ENCODE measurements at regions not wholly inside any gene's neighbourhood (a gene's known extent, or its start where the extent isn't known, plus 50 kb on each side); places are given as distances from the start of the nearest gene placed in this dataset.

GRCh38 chr5:104539618-104540350 is 977.2 kb upstream of the NUDT12 start:
- DNase-seq (ENCODE audit: low spot score), result no peak
- no peak for TF ChIP-seq CTCF (IDR thresholded peaks at IDR 0.05; ENCODE audit: extremely low read depth, missing control alignments)

- DNase-seq (ENCODE audit: low spot score), result no peak
- TF ChIP-seq CTCF (IDR thresholded peaks at IDR 0.05; ENCODE audit: extremely low read depth, missing control alignments), result no peak
These were observed 976.1 kb upstream of the NUDT12 start for GRCh38 chr5:104538734-104539133.

- TF ChIP-seq CTCF (IDR thresholded peaks at IDR 0.05; ENCODE audit: extremely low read depth, missing control alignments), result no peak
- no peak for DNase-seq (ENCODE audit: low spot score)
These were observed 970.9 kb upstream of the NUDT12 start for GRCh38 chr5:104533498-104533897.

GRCh38 chr5:104526866-104527265 is 964.3 kb upstream of the NUDT12 start:
- no peak for DNase-seq (ENCODE audit: low spot score)
- TF ChIP-seq CTCF (IDR thresholded peaks at IDR 0.05; ENCODE audit: extremely low read depth, missing control alignments), result no peak

GRCh38 chr5:104513640-104514072 is 951.1 kb upstream of the NUDT12 start:
- TF ChIP-seq CTCF (IDR thresholded peaks at IDR 0.05; ENCODE audit: extremely low read depth, missing control alignments), result no peak
- DNase-seq (ENCODE audit: low spot score), result no peak

- no peak for TF ChIP-seq CTCF (IDR thresholded peaks at IDR 0.05; ENCODE audit: extremely low read depth, missing control alignments)
- no peak for DNase-seq (ENCODE audit: low spot score)
These were observed 950.6 kb upstream of the NUDT12 start for GRCh38 chr5:104513121-104513602.

GRCh38 chr5:104512063-104512825 is 949.7 kb upstream of the NUDT12 start:
- no peak for TF ChIP-seq CTCF (IDR thresholded peaks at IDR 0.05; ENCODE audit: extremely low read depth, missing control alignments)
- no peak for DNase-seq (ENCODE audit: low spot score)
